ENCODE measurements at regions not wholly inside any gene's neighbourhood (a gene's known extent, or its start where the extent isn't known, plus 50 kb on each side); places are given as distances from the start of the nearest gene placed in this dataset.

GRCh38 chr13:73329355-73329754 lies 270.6 kb downstream of the KLF5 start:
- no peak for TF ChIP-seq USF2 (CRISPR knock-in tag; IDR thresholded peaks at IDR 0.05)
- TF ChIP-seq CTCF (IDR thresholded peaks at IDR 0.05) = no peak
- TF ChIP-seq USF1 (CRISPR knock-in tag; IDR thresholded peaks at IDR 0.05) = no peak

All from WTC11 (cell line).